ENCODE measurements at regions not wholly inside any gene's neighbourhood (a gene's known extent, or its start where the extent isn't known, plus 50 kb on each side); places are given as distances from the start of the nearest gene placed in this dataset.

- TF ChIP-seq CHAMP1 (IDR thresholded peaks at IDR 0.05) (no peak), MTA3 (IDR thresholded peaks at IDR 0.05; ENCODE audit: borderline replicate concordance) (no peak), ZC3H11A (IDR thresholded peaks at IDR 0.05; ENCODE audit: low read depth, low read length) (no peak), MCM3 (IDR thresholded peaks at IDR 0.05) (0 out of 2 replicates have a peak, but pooled peaks have one; percentile 64), ZBTB2 (IDR thresholded peaks at IDR 0.05) (0 out of 2 replicates have a peak, but pooled peaks have one; percentile 33), ZNF263 (CRISPR knock-in tag; IDR thresholded peaks at IDR 0.05; ENCODE audit: borderline replicate concordance) (no peak), YBX1 (IDR thresholded peaks at IDR 0.05) (no peak), CBFA2T3 (IDR thresholded peaks at IDR 0.05) (no peak), ZNF3 (CRISPR knock-in tag; IDR thresholded peaks at IDR 0.05) (no peak), RAD51 (IDR thresholded peaks at IDR 0.05; ENCODE audit: borderline replicate concordance, low read depth) (no peak), THRB (CRISPR knock-in tag; conservative IDR thresholded peaks at IDR 0.05) (0 out of 2 replicates have a peak, but pooled peaks have one; percentile 66), ZBTB26 (CRISPR knock-in tag; IDR thresholded peaks at IDR 0.05) (0 out of 2 replicates have a peak, but pooled peaks have one; percentile 65), HBP1 (CRISPR knock-in tag; IDR thresholded peaks at IDR 0.05) (0 out of 2 replicates have a peak, but pooled peaks have one; percentile 63), HDGF (IDR thresholded peaks at IDR 0.05) (no peak), ZSCAN32 (CRISPR knock-in tag; IDR thresholded peaks at IDR 0.05) (no peak), CHD2 (IDR thresholded peaks at IDR 0.05; ENCODE audit: low read depth, low read length) (no peak), E4F1 (CRISPR knock-in tag; IDR thresholded peaks at IDR 0.05; ENCODE audit: borderline replicate concordance) (no peak), ZNF445 (CRISPR knock-in tag; IDR thresholded peaks at IDR 0.05; ENCODE audit: low read depth) (no peak)
Observed at GRCh38 chr10:118485641-118486040, 109.8 kb downstream of the PRLHR start (continued).

All from K562 (cell line).